GM12878 (cell line): ENCODE measurements at regions not wholly inside any gene's neighbourhood (a gene's known extent, or its start where the extent isn't known, plus 50 kb on each side); places are given as distances from the start of the nearest gene placed in this dataset.

Experiments used
- ATF2 ChIP-seq: IDR thresholded peaks from 2 replicates; pipeline ENCODE4 v1.6.1; 2012; ENCODE audit warnings: low read length, inconsistent platforms
- CBFB ChIP-seq: IDR thresholded peaks from 2 replicates; pipeline ENCODE4 v1.6.1; 2016; ENCODE audit warnings: antibody characterized with exemption, low read depth
- CBX5 ChIP-seq: sonication (generic); IDR thresholded peaks from 2 replicates; pipeline ENCODE4 v1.6.1; 2016; ENCODE audit warnings: low read depth, moderate library complexity, mild to moderate bottlenecking, inconsistent platforms
- EP300 ChIP-seq, 2 experiments: fragments of 150-350 bp in 1 of 2; IDR thresholded peaks; 2 replicates each; pipeline ENCODE4 v1.6.1; 2011 to 2012; ENCODE audit warnings: low read depth in 2 of 2, low read length in 2 of 2, borderline replicate concordance in 1 of 2, improper control_type of control experiment in 1 of 2, inconsistent platforms in 1 of 2; ENCODE audit not compliant: control insufficient read depth in 1 of 2
- EZH2 ChIP-seq: IDR thresholded peaks from 2 replicates; pipeline ENCODE4 v1.6.1; 2012; ENCODE audit warnings: low read depth, mild to moderate bottlenecking, control low read depth, inconsistent platforms, low read length, borderline replicate concordance; ENCODE audit not compliant: control insufficient read depth
- POLR2A ChIP-seq: IDR thresholded peaks from 2 replicates; pipeline ENCODE4 v1.6.1; 2011; ENCODE audit warnings: low read depth, mild to moderate bottlenecking, low read length
- POLR2AphosphoS2 ChIP-seq: IDR thresholded peaks from 2 replicates; pipeline ENCODE4 v1.6.1; 2011; ENCODE audit warnings: low read depth, mild to moderate bottlenecking, low read length, improper control_type of control experiment, moderate library complexity
- SPI1 ChIP-seq: IDR thresholded peaks from 2 replicates; pipeline ENCODE4 v1.6.1; 2011; ENCODE audit warnings: low read depth, mild to moderate bottlenecking, low read length, moderate library complexity, borderline replicate concordance; ENCODE audit not compliant: insufficient read depth
- ZBTB4 ChIP-seq: fragments of 450-650 bp; formaldehyde crosslinking; IDR thresholded peaks from 2 replicates; pipeline ENCODE4 v1.4.0; 2022; ENCODE audit warnings: mild to moderate bottlenecking, moderate library complexity
- ZNF274 ChIP-seq: IDR thresholded peaks from one replicate; pipeline ENCODE4 v1.8.0; 2011; ENCODE audit not compliant: insufficient read length, insufficient read depth
- TF ChIP-seq, protein P1 (sequence below): IDR thresholded peaks from 2 replicates; pipeline ENCODE4 v1.6.1; 2011; ENCODE audit warnings: low read depth, low read length, improper control_type of control experiment, borderline replicate concordance

DNA sequence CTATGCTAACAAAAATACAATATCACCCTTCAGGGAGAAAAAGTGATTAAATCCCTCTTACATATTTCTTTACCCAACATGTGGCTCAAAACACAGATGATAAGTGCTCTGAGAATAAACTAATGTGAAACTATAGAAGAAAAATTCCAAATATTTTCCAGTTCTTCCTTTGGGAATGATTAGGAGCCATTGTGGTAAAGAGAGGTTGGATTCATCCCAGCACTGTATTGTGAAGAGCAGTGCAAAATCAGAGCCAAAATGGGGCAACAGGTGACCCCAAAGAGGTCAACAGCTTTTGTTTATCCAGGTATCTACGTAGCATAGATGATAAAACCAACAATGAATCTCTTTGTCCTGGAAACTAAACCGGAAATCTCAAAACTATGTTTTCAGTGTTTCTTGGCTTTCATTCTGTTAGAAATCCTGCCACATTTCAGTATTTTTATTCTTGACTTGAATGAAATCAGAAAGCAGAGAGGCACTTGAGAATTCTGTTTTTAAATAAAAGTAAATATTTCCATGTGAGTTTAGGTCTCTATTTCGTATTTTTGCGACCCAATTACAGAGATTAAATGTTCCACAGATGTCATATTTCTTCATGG, 120.4 kb upstream of the FST start:
- no peak for TF ChIP-seq CBX5
- TF ChIP-seq ZNF274: no peak
- TF ChIP-seq EZH2: no peak
- no peak for TF ChIP-seq EP300 (IDR thresholded peaks at IDR 0.05; ENCODE audit: borderline replicate concordance in 1 of 2, control insufficient read depth in 1 of 2, low read depth in 2 of 2, low read length in 2 of 2)
- no peak for TF ChIP-seq POLR2A
- no peak for TF ChIP-seq CBFB
- TF ChIP-seq POLR2AphosphoS2: no peak
- TF ChIP-seq ATF2: no peak
- no peak for TF ChIP-seq ZBTB4 (CRISPR knock-in tag)
- no peak for TF ChIP-seq SPI1
- TF ChIP-seq, protein P1, sequence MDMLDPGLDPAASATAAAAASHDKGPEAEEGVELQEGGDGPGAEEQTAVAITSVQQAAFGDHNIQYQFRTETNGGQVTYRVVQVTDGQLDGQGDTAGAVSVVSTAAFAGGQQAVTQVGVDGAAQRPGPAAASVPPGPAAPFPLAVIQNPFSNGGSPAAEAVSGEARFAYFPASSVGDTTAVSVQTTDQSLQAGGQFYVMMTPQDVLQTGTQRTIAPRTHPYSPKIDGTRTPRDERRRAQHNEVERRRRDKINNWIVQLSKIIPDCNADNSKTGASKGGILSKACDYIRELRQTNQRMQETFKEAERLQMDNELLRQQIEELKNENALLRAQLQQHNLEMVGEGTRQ: no peak
